Gastroesophageal sphincter (tissue), 4 donors: ENCODE measurements at regions not wholly inside any gene's neighbourhood (a gene's known extent, or its start where the extent isn't known, plus 50 kb on each side); places are given as distances from the start of the nearest gene placed in this dataset.

Experiments
- ATAC-seq: fragments of 150-250 bp; one replicate; pipeline ENCODE4 v1.9.1; 2016; ENCODE audit warnings: mild to moderate bottlenecking, moderate library complexity
- H3K27ac ChIP-seq, 4 donors: fragments of 200-600 bp; sonication (generic) in 3 of 4; 1 replicate in 3 of 4; 2 replicates in 1 of 4; pipeline ENCODE4 v1.5.1; 2016 to 2019
- H3K27me3 ChIP-seq: fragments of 200-600 bp; sonication (generic); one replicate; pipeline ENCODE4 v1.5.1; 2019
- H3K36me3 ChIP-seq, 2 donors: fragments of 200-600 bp; sonication (generic); one replicate each; pipeline ENCODE4 v1.5.1; 2019; ENCODE audit warnings: control low read depth in 1 of 2
- H3K4me1 ChIP-seq, 3 donors: fragments of 200-600 bp; sonication (generic); 1 replicate in 2 of 3; 2 replicates in 1 of 3; pipeline ENCODE4 v1.5.1; 2016 to 2019; ENCODE audit warnings: control low read depth in 2 of 3
- H3K4me3 ChIP-seq, 2 donors: fragments of 200-600 bp; sonication (generic); one replicate each; pipeline ENCODE4 v1.5.1; 2019; ENCODE audit warnings: mild to moderate bottlenecking in 1 of 2, moderate library complexity in 1 of 2
- H3K9me3 ChIP-seq, 3 donors: fragments of 200-600 bp; sonication (generic); one replicate each; pipeline ENCODE4 v1.5.1; 2017 to 2019; ENCODE audit warnings: control low read depth in 2 of 3
- CTCF ChIP-seq, 4 experiments: fragments of 200-600 bp in 2 of 4; fragments of 450-650 bp in 2 of 4; sonication (generic) in 1 of 4; IDR thresholded peaks; one replicate each; pipeline ENCODE4 v1.5.1; 2017 to 2019; ENCODE audit warnings: antibody characterized with exemption in 4 of 4, mild to moderate bottlenecking in 2 of 4, moderate library complexity in 2 of 4
- EP300 ChIP-seq: sonication (generic); formaldehyde crosslinking; IDR thresholded peaks from one replicate; pipeline ENCODE4 v1.6.1; 2017; ENCODE audit warnings: antibody characterized with exemption, mild to moderate bottlenecking
- POLR2A ChIP-seq, 2 donors: fragments of 450-650 bp; IDR thresholded peaks; one replicate each; pipeline ENCODE4 v1.6.1; 2017; ENCODE audit warnings: antibody characterized with exemption in 2 of 2, mild to moderate bottlenecking in 2 of 2, moderate library complexity in 1 of 2
- POLR2AphosphoS5 ChIP-seq: sonication (generic); formaldehyde crosslinking; IDR thresholded peaks from one replicate; pipeline ENCODE4 v1.6.1; 2017; ENCODE audit warnings: antibody characterized with exemption
- WGBS, 2 donors: methylation state at CpG; one replicate each; pipeline ENCODE4 v1.1.5; 2018; ENCODE audit warnings: low coverage in 1 of 2; 5-methylcytosine and 5-hydroxymethylcytosine counted together

GRCh38 chr12:107431942-107432341 is 253.7 kb upstream of the PWP1 start:
- ATAC-seq = no peak
- Histone ChIP-seq H3K27ac (no peak overlapping the region), H3K36me3 (no peaks in the 10 kb centered on the region), H3K4me3 (no peak overlapping the region), H3K4me1 (no peaks in the 10 kb centered on the region), H3K27me3 (peaks cover 6% of the 10 kb centered on the region), H3K9me3 (peaks cover 0 to 5% (median 0%) of the 10 kb centered on the region in 3 donors)
- WGBS, 2 donors = 100% methylated on average over 1 of the region's 1 CpG; no CpG with 5 or more reads in 1 of the 2 donors
- TF ChIP-seq EP300 (no peak), CTCF (IDR thresholded peaks at IDR 0.05) (no peak), POLR2A (IDR thresholded peaks at IDR 0.05) (no peak), POLR2AphosphoS5 (no peak)

- Histone ChIP-seq H3K9me3 (no peaks in the 10 kb centered on the region), H3K36me3 (no peaks in the 10 kb centered on the region), H3K27ac (no peak overlapping the region), H3K4me3 (no peak overlapping the region), H3K4me1 (no peaks in the 10 kb centered on the region), H3K27me3 (peaks cover 7% of the 10 kb centered on the region)
- 54 to 76% methylated on average over 3 of the region's 3 CpGs for WGBS, 2 donors
- TF ChIP-seq POLR2A (IDR thresholded peaks at IDR 0.05) (no peak), POLR2AphosphoS5 (no peak), EP300 (no peak), CTCF (IDR thresholded peaks at IDR 0.05) (no peak)
- no peak for ATAC-seq
These were observed 250.5 kb upstream of the PWP1 start for GRCh38 chr12:107435072-107435471.

- no peak for TF ChIP-seq EP300
- TF ChIP-seq POLR2AphosphoS5 = no peak
- no peak for TF ChIP-seq POLR2A (IDR thresholded peaks at IDR 0.05)
- no peak for TF ChIP-seq CTCF (IDR thresholded peaks at IDR 0.05)
- H3K4me3 ChIP-seq = no peak overlapping the region
- H3K27ac ChIP-seq = no peak overlapping the region
- no peak for ATAC-seq
- peaks cover 7% of the 10 kb centered on the region for H3K27me3 ChIP-seq
- no peaks in the 10 kb centered on the region for H3K36me3 ChIP-seq
- 43 to 69% methylated on average over 2 of the region's 2 CpGs for WGBS, 2 donors
- no peaks in the 10 kb centered on the region for H3K9me3 ChIP-seq
- no peaks in the 10 kb centered on the region for H3K4me1 ChIP-seq
These were observed 250.1 kb upstream of the PWP1 start for GRCh38 chr12:107435520-107435919.

GRCh38 chr12:107436376-107436775 is 249.2 kb upstream of the PWP1 start:
- H3K9me3 ChIP-seq = no peaks in the 10 kb centered on the region
- peaks cover 7% of the 10 kb centered on the region for H3K27me3 ChIP-seq
- no peaks in the 10 kb centered on the region for H3K4me1 ChIP-seq
- TF ChIP-seq POLR2A (IDR thresholded peaks at IDR 0.05) = no peak
- TF ChIP-seq POLR2AphosphoS5 = no peak
- TF ChIP-seq CTCF (IDR thresholded peaks at IDR 0.05) = no peak
- no peak for TF ChIP-seq EP300
- H3K4me3 ChIP-seq = no peak overlapping the region
- no peak for ATAC-seq
- H3K27ac ChIP-seq = no peak overlapping the region
- H3K36me3 ChIP-seq = no peaks in the 10 kb centered on the region
- 78 to 94% methylated on average over 3 of the region's 5 CpGs for WGBS, 2 donors

- no peak overlapping the region for H3K4me3 ChIP-seq
- H3K27ac ChIP-seq = no peak overlapping the region
- H3K27me3 ChIP-seq = peaks cover 7% of the 10 kb centered on the region
- H3K4me1 ChIP-seq = no peaks in the 10 kb centered on the region
- WGBS, 2 donors = 90 to 100% methylated on average over 2 to 3 of the region's 4 CpGs
- H3K36me3 ChIP-seq = no peaks in the 10 kb centered on the region
- no peak for ATAC-seq
- TF ChIP-seq POLR2A (IDR thresholded peaks at IDR 0.05) (no peak), EP300 (no peak), CTCF (IDR thresholded peaks at IDR 0.05) (no peak), POLR2AphosphoS5 (no peak)
- H3K9me3 ChIP-seq = no peaks in the 10 kb centered on the region
These were observed 248.8 kb upstream of the PWP1 start for GRCh38 chr12:107436836-107437235.
